ENCODE measurements at regions not wholly inside any gene's neighbourhood (a gene's known extent, or its start where the extent isn't known, plus 50 kb on each side); places are given as distances from the start of the nearest gene placed in this dataset.

DNA sequence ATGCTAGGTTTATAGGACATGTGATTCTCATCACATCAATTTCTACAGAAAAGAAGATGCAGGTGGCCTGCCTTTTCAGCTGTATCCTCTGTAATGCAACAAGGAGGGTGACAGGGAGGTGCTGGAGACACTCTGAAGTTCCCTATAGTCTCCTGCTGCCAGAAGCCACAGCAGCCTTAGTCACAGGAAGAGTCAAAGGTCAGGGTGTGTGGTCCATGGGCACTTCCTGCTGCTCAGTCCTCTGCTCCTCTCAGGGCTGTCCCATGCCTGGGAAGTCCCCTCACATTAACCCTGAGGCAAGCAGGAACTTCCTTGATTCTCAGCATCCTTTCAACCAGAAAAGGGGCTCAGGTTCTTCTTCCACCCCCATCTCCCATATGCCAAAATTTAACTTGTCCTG lies 144.8 kb upstream of the FOXA2 start:
- Histone ChIP-seq H2BK120ac (ENCODE audit: low read depth, low read length, poor library complexity, severe bottlenecking) (no peak overlapping the region), H3K79me2 (ENCODE audit: insufficient read depth, low read length) (no peaks in the 10 kb centered on the region), H3K4me2 (ENCODE audit: insufficient read depth, insufficient read length, low read length) (no peak overlapping the region), H4K8ac (replicated peaks; ENCODE audit: insufficient read length, low read depth, low read length) (no peak overlapping the region), H3K4ac (ENCODE audit: low read depth, low read length) (no peak overlapping the region), H2BK5ac (ENCODE audit: insufficient read length, low read length) (no peak overlapping the region), H3K23ac (ENCODE audit: insufficient read length, low read depth, low read length) (no peak overlapping the region), H4K20me1 (ENCODE audit: control insufficient read depth, insufficient read depth, insufficient read length) (no peaks in the 10 kb centered on the region), H3K18ac (ENCODE audit: insufficient read length, low read depth, low read length) (no peak overlapping the region), H3K9me3 (ENCODE audit: control insufficient read depth, low read depth, low read length) (no peaks in the 10 kb centered on the region), H2AK5ac (ENCODE audit: insufficient read length, low read length) (no peak overlapping the region), H3K79me1 (ENCODE audit: insufficient read depth, low read depth, low read length, poor library complexity, severe bottlenecking) (no peaks in the 10 kb centered on the region), H2BK20ac (ENCODE audit: low read depth, low read length, poor library complexity, severe bottlenecking) (no peak overlapping the region), H2AFZ (ENCODE audit: low read length) (no peak overlapping the region), H2BK12ac (ENCODE audit: insufficient read length, low read depth, low read length) (no peak overlapping the region), H3K27me3 (ENCODE audit: insufficient read depth, low read length) (no peaks in the 10 kb centered on the region), H3K56ac (ENCODE audit: insufficient read length, low read depth, low read length) (no peak overlapping the region), H2BK15ac (ENCODE audit: low read depth, low read length) (no peak overlapping the region), H3K9ac (ENCODE audit: extremely low read depth, insufficient read length, low read length) (no peak overlapping the region), H3K27ac (ENCODE audit: insufficient read length, low read depth, low read length) (no peak overlapping the region), H4K5ac (ENCODE audit: insufficient read length, low read depth, low read length) (no peak overlapping the region), H3K23me2 (ENCODE audit: insufficient read length, low read depth, low read length, poor library complexity, severe bottlenecking) (no peaks in the 10 kb centered on the region), H3K14ac (ENCODE audit: insufficient read depth, low read length) (no peak overlapping the region), H4K91ac (ENCODE audit: insufficient read length, low read depth, low read length) (no peak overlapping the region), H3K4me1 (ENCODE audit: insufficient read depth, low read length) (no peaks in the 10 kb centered on the region), H3T11ph (ENCODE audit: low read length) (no peak overlapping the region)
- H3K4me1 Mint-ChIP-seq, result no peaks in the 10 kb centered on the region
- H3K27ac Mint-ChIP-seq, result no peak overlapping the region
- TF ChIP-seq, protein P1, sequence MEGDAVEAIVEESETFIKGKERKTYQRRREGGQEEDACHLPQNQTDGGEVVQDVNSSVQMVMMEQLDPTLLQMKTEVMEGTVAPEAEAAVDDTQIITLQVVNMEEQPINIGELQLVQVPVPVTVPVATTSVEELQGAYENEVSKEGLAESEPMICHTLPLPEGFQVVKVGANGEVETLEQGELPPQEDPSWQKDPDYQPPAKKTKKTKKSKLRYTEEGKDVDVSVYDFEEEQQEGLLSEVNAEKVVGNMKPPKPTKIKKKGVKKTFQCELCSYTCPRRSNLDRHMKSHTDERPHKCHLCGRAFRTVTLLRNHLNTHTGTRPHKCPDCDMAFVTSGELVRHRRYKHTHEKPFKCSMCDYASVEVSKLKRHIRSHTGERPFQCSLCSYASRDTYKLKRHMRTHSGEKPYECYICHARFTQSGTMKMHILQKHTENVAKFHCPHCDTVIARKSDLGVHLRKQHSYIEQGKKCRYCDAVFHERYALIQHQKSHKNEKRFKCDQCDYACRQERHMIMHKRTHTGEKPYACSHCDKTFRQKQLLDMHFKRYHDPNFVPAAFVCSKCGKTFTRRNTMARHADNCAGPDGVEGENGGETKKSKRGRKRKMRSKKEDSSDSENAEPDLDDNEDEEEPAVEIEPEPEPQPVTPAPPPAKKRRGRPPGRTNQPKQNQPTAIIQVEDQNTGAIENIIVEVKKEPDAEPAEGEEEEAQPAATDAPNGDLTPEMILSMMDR (conservative IDR thresholded peaks at IDR 0.05), result no peak
- no peak for DNase-seq
- peaks cover 6 to 9% of the 10 kb centered on the region in 2 experiments; a peak in 3 of 5 replicates for H3K9me3 Mint-ChIP-seq
- H3K36me3 Mint-ChIP-seq (ENCODE audit: insufficient read depth in 1 of 3, low read depth in 3 of 3), result peaks cover 0 to 4% (median 0%) of the 10 kb centered on the region in 3 experiments; a peak in 1 of 7 replicates
- no peak overlapping the region for H3K4me3 Mint-ChIP-seq
- H3K27me3 Mint-ChIP-seq (ENCODE audit: low read depth), result peaks cover 8% of the 10 kb centered on the region
